GM13977 (cell line): ENCODE measurements at regions not wholly inside any gene's neighbourhood (a gene's known extent, or its start where the extent isn't known, plus 50 kb on each side); places are given as distances from the start of the nearest gene placed in this dataset.

ENCODE experiments used
- DNase-seq: peaks from one replicate; pipeline ENCODE4 v3.0.0; 2012; ENCODE audit warnings: low spot score
- in situ Hi-C: fragments of 300-500 bp; cut with MboI; formaldehyde crosslinking; loops from one replicate; pipeline ENCODE4 v1.12.0; 2022; ENCODE audit warnings: low sequenced_read_pairs, low pct_unique_long_range_greater_than_20kb, mixed read lengths, inconsistent platforms; ENCODE audit not compliant: unreplicated experiment
- TF ChIP-seq, protein P1 (sequence below): IDR thresholded peaks from 2 replicates; pipeline ENCODE4 v1.5.1; 2012; ENCODE audit warnings: mild to moderate bottlenecking, control low read depth; ENCODE audit not compliant: insufficient read depth; ENCODE audit errors: extremely low read depth, missing control alignments

DNA sequence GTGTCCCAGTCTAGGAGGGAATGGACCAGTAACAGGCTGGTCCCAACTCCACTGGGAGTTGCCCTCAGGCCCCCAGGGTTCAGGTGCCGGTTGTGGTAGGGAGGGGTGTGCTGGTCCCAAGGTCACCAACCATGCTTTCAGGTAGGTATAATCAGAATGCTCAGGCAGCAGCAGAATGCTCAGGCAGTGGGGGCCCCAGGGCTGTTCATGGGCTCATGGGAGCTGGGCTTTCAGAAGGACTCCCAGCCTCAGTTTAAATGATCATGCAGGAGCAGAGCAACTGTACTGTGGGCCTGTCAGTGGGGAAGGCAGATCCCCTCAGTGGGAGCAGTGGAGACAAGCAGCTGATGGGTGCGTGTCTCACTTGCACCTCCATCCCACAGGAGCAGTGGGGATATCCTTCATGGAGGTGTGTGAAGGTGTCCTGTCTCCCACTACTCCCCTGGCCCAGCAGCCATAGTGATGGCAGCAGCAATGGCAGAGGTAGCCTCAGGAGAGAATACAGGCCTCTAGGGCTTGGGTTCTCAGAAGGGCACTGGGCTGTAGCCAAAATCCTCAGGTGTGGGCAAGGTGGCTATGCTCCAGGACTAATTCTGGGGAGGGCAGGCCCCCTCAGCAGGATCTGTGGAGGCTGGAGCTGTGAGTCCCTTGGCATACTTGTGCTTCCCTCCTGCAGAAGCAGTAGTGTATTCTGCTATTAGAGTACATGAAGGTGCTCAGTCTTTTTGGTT, 917.3 kb upstream of the B3GALT2 start:
- in situ Hi-C loops: no loop called here
- TF ChIP-seq, protein P1, sequence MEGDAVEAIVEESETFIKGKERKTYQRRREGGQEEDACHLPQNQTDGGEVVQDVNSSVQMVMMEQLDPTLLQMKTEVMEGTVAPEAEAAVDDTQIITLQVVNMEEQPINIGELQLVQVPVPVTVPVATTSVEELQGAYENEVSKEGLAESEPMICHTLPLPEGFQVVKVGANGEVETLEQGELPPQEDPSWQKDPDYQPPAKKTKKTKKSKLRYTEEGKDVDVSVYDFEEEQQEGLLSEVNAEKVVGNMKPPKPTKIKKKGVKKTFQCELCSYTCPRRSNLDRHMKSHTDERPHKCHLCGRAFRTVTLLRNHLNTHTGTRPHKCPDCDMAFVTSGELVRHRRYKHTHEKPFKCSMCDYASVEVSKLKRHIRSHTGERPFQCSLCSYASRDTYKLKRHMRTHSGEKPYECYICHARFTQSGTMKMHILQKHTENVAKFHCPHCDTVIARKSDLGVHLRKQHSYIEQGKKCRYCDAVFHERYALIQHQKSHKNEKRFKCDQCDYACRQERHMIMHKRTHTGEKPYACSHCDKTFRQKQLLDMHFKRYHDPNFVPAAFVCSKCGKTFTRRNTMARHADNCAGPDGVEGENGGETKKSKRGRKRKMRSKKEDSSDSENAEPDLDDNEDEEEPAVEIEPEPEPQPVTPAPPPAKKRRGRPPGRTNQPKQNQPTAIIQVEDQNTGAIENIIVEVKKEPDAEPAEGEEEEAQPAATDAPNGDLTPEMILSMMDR: no peak
- no peak for DNase-seq

DNA sequence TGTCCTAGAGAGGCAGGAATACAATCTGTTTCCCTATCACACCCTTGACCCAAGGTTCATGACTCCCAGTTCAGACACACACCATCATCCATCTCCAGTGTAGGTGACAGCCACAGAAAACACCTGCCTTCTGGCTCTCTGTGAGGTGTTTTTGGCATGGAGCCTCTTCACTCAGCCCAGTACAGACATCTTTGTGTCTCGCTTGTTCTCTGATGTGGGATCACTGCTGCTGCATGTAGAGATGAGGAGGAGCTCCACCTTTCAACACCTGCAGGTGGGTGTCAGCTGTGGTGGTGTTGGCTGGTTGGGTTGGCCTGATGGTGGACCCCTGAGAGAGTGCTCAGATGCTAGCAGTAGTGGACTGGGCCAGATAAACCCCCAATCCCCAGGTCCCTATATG, 916.7 kb upstream of the B3GALT2 start:
- in situ Hi-C loops: no loop called here
- no peak for DNase-seq
- TF ChIP-seq, protein P1: no peak

DNA sequence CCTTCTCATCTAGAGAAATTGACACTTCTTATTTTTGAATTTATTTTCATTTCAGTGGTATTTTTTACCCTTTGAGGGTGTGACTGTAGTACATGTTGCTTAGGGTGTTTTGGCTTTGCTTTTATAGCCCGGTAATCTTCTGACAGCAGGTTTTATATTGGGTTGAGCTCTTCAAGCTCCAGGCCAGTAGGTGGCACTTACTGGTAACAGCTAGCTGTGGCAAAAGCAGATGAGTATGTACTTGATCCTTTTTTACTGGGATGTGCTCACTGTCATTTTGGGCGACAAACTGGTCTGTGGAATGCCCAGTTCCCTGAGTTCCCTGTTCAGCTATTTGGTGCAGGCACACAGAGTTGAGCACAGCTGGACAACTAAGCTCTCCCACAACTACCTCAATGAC, 916.2 kb upstream of the B3GALT2 start:
- DNase-seq: no peak
- in situ Hi-C loops: no loop called here
- TF ChIP-seq, protein P1: peak; percentile 29

DNA sequence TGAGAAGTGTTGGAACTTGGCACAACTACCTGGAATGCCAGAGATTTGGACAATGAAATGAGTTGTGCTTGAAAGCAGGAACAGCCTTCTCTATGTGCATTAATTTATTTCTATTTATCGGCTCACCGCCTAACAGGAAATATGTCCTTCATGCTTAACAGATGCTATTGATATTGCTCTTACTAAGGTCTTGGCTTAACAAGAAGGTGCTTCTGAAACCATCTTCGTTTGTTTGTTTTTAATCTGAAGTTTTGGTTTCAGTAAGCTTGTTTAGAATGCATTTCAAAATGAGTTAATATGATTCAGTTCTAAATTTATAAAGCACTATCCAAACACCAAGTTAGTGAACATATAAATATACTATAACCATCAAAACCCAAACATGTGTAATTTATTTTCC, 898.3 kb upstream of the B3GALT2 start:
- in situ Hi-C loops: no loop called here
- DNase-seq: no peak
- TF ChIP-seq, protein P1: no peak

DNA sequence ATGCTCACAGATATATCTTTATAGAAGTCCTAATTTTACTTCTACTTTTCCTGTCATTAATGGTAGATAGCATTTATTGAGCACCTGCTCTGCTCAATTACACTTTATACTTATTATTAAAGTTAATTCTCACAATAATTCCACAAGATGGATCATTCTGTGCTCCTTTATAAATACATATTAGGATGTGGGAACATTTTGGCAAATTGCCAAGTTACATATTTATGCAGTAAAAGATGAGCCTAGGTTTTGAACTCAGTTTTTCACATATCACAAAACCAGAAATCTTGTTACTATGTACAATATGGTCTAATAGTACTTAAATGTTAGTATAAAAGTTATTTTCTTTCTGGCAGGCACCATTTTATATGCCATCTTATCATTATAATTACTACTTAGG, 895.0 kb upstream of the B3GALT2 start:
- in situ Hi-C loops: no loop called here
- no peak for DNase-seq
- TF ChIP-seq, protein P1: no peak

DNA sequence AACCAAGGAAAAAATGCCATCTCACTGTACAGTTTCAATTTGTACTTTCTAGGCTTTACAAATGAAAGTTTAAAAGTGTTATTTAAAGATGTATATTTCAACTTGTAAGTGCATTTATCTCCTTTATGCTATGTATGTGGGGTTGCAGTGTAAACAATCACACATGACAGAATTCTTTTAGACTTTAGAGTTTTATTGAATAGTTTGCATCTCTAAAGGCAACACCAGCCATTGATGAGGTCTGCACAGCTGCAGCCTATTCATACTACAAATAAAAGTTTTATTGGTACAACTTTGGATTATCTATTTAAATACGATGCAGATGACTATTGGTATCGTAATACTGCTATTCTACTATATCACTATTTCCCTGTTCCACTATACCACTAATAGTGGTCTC, 894.4 kb upstream of the B3GALT2 start:
- DNase-seq: no peak
- TF ChIP-seq, protein P1: no peak
- in situ Hi-C loops: no loop called here
